LNCAP (cell line): ENCODE measurements at regions not wholly inside any gene's neighbourhood (a gene's known extent, or its start where the extent isn't known, plus 50 kb on each side); places are given as distances from the start of the nearest gene placed in this dataset.

ENCODE experiments used
- TF ChIP-seq, protein P1 (sequence below): fragments of 450-650 bp; IDR thresholded peaks from 2 replicates; pipeline ENCODE4 v1.5.1; 2017; ENCODE audit warnings: mild to moderate bottlenecking

DNA sequence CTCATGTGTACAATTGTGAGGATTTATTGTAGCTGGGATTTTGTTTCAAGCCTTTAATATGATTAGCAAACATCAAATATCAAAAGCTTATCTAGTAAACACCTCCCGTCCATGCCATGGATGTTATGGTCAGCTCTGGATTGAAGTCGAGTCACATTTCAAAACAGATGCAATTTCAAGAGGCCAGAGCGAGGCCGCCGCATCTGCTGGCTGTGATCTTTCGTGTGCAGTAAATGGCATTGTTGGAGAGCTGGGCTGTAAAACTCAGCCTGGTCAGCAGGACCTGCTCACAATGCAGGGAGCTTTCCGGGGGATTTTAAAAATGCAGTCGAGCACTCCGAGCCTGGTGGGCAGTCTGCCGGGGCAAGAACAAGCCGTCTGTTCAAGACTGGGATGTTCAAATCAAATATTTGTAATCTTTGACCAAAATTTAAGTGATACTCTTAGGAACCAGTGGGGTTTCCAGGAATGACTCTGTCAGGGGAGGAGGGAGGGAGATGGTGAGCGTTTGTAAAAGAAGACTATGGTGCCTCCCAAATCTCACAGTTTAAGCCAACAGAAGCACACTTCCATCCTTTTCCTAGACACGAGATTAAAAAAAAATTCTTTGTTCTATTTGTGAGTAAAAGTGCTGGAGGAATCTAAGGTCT lies 97.6 kb downstream of the MYCN start:
- TF ChIP-seq, protein P1, sequence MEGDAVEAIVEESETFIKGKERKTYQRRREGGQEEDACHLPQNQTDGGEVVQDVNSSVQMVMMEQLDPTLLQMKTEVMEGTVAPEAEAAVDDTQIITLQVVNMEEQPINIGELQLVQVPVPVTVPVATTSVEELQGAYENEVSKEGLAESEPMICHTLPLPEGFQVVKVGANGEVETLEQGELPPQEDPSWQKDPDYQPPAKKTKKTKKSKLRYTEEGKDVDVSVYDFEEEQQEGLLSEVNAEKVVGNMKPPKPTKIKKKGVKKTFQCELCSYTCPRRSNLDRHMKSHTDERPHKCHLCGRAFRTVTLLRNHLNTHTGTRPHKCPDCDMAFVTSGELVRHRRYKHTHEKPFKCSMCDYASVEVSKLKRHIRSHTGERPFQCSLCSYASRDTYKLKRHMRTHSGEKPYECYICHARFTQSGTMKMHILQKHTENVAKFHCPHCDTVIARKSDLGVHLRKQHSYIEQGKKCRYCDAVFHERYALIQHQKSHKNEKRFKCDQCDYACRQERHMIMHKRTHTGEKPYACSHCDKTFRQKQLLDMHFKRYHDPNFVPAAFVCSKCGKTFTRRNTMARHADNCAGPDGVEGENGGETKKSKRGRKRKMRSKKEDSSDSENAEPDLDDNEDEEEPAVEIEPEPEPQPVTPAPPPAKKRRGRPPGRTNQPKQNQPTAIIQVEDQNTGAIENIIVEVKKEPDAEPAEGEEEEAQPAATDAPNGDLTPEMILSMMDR = no peak

DNA sequence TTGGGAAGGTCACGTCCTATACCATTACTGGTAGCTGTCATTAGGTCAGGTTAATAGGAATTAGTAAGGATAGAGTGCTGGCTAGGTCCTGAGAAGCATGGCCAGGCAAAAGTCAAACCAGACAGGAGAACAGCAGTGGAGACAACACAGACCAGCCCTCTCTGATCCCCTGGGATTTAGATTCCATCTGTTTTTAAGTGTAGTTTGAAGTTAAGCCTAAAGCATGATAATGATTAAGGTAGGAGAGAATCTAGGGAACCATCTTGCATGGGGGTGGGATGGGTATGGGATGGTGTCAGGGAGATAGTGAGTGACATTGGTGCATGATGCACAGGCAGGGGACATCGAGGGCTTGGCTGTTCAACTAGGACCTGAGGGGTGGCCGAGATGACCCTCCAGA lies 96.6 kb downstream of the MYCN start:
- TF ChIP-seq, protein P1 = no peak

DNA sequence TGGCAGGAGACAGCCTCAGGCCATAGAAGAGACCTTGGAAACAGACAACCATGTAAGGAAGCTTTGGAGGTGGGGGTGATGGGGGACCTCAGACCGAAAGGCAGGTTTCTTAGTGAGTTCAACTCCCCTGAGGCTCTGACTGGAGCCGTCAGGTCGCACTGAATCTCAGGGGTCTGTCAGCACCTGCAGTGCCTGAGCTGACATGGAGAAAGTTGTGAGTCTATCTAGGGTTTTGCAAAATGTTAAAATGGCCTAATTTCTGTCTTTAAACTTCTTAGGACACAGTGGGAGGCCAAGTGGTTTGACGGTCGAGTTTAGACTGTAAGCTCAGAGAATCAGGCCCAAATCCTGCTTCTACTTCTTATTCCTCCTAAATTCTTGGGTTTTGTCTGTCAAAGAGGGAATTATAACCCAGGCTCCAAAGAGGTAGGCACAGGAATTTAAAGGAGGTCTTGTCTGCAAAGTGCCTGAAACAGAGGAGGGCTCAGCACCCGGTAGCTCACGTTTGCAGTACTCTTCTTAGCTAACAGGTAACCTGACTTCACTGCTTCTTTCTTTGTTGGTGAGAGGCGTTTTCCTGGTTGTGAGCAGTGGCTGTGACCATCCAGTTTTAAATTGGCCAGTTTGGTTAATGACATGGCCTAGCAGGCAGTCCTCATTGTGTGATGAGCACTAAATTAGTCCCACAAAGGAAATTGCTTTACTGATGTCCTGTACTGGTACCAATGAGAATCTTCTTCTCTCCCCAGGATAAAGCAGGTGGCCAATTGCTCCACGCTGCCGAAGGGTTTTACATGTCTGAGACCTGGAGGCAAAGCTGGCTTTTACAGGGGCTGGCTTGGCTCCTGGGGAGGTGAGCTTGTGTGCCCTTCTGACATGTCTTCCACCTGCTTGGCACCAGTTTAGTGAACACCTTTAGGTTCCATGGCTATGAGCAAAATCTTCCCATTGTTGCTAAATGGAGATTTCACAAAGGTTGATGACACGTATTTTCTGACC lies 95.7 kb downstream of the MYCN start:
- TF ChIP-seq, protein P1 = no peak

DNA sequence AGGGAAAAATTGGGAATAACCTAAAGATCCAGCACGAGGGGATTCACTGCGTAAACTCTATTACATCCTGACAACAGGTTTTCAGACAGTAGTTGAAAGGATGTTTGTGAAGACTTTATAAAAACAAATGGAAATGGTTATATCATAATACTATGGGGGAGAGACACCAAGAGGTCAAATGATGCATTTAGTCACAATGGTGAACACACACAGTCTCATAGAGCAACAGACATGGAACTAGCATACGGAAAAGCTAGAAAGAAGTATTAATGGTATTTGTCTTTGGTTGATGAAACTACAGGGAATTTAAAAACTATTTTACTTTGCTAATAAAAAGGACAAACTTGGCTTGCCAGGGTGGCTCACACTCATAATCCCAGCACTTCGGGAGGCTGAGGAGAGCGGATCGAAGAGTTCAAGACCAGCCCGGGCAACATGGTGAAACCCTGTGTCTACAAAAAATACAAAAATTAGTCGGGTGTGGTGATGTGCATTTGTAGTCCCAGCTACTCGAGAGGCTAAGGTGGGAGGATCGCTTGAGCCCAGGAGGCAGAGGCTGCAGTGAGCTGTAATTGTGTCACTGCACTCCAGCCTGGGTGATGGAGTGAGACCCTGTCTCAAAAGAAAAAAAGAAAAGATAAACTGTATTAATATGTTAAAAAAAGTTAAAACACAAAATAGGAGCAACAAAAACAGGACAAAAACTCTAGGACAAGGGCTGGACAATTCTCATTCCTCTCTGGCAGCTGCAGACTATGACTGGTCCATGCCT lies 94.8 kb downstream of the MYCN start:
- TF ChIP-seq, protein P1 = no peak

DNA sequence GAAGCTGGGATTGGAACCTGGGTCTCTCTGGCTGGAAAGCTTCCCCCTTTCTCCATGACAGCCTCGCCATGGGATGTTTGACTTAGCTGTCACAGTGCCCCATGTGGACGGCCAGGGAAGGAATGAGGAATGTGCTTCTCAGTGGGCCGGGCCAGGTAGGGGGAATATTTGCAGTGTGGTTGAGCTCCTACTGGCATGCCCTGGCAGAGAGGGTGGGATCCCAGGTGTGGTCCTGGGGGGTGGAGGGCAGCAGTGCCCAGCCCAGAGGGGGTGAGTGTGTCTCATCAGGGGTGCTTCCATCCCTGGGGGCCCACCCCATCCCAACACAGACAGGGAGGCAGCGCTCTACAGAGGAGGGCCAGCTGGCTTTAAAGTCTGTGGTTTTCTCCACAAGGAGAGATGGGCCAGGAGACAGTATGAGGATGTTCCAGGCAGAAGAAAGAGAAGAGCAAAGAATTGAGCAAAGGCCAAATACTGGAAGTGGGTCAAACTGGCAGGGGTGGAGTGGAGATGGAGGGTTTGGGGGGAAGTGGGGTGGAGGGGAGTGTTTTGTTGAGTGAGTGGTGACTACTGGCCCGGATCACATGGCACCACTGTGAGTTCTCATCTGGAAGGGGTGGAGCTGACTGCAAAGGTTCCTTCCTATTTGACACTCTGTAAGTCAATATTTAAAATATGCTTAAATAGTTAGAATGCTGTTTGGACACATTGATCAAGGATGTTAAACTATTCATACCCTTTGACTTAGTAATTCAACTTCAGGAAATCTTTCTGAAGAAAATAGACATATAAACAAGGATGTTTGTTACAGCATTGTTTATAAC lies 94.0 kb downstream of the MYCN start:
- TF ChIP-seq, protein P1 = peak; percentile 38

DNA sequence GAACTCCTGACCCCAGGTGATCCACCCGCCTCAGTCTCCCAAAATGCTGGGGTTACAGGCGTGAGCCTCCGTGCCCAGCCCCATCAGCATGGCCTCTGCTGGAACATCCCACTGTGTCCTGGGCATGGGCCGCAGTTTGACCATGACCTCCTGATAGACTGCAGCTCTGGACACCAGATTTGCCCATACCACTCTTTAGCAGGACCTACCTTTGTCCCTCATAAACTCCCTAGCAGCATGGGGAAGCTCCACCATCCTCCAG lies 92.6 kb downstream of the MYCN start:
- TF ChIP-seq, protein P1 = no peak
